ENCODE measurements at regions not wholly inside any gene's neighbourhood (a gene's known extent, or its start where the extent isn't known, plus 50 kb on each side); places are given as distances from the start of the nearest gene placed in this dataset.
"Not testable (repeated sequence)": the region's sequence is repeated elsewhere in the genome, so short reads cannot be mapped to it uniquely, and the experiment has no call there.

GRCh38 chr5:156201788-156202403, 125.1 kb upstream of the SGCD start:
- no peak for DNase-seq (ENCODE audit: low spot score)

GRCh38 chr5:156208271-156208670, 118.7 kb upstream of the SGCD start:
- DNase-seq (ENCODE audit: low spot score), result no peak

- DNase-seq (ENCODE audit: low spot score), result no peak
Measured at GRCh38 chr5:156218367-156219158, 108.4 kb upstream of the SGCD start.

- DNase-seq (ENCODE audit: low spot score), result no peak
Measured at GRCh38 chr5:156219483-156220005, 107.4 kb upstream of the SGCD start.

GRCh38 chr5:156221816-156222215, 105.1 kb upstream of the SGCD start:
- no peak for DNase-seq (ENCODE audit: low spot score)

GRCh38 chr5:156223547-156223946, 103.4 kb upstream of the SGCD start:
- no peak for DNase-seq (ENCODE audit: low spot score)

- not testable (repeated sequence) for DNase-seq (ENCODE audit: low spot score)
Measured at GRCh38 chr5:156226485-156226884, 100.5 kb upstream of the SGCD start.

GRCh38 chr5:156230887-156231286, 96.1 kb upstream of the SGCD start:
- no peak for DNase-seq (ENCODE audit: low spot score)

- no peak for DNase-seq (ENCODE audit: low spot score)
Measured at GRCh38 chr5:156232251-156232869, 94.6 kb upstream of the SGCD start.

GRCh38 chr5:156237361-156237760, 89.6 kb upstream of the SGCD start:
- no peak for DNase-seq (ENCODE audit: low spot score)

GRCh38 chr5:156239800-156240199, 87.2 kb upstream of the SGCD start:
- no peak for DNase-seq (ENCODE audit: low spot score)

GRCh38 chr5:156240414-156240813, 86.5 kb upstream of the SGCD start:
- DNase-seq (ENCODE audit: low spot score), result no peak

GRCh38 chr5:156241266-156241665, 85.7 kb upstream of the SGCD start:
- no peak for DNase-seq (ENCODE audit: low spot score)

GRCh38 chr5:156245895-156246294, 81.1 kb upstream of the SGCD start:
- no peak for DNase-seq (ENCODE audit: low spot score)

GRCh38 chr5:156251076-156251475, 75.9 kb upstream of the SGCD start:
- no peak for DNase-seq (ENCODE audit: low spot score)

- no peak for DNase-seq (ENCODE audit: low spot score)
Measured at GRCh38 chr5:156253130-156253529, 73.8 kb upstream of the SGCD start.

GRCh38 chr5:156254196-156254595, 72.8 kb upstream of the SGCD start:
- DNase-seq (ENCODE audit: low spot score), result no peak

GRCh38 chr5:156256642-156257041, 70.3 kb upstream of the SGCD start:
- DNase-seq (ENCODE audit: low spot score), result no peak

GRCh38 chr5:156258934-156259333, 68.0 kb upstream of the SGCD start:
- no peak for DNase-seq (ENCODE audit: low spot score)

GRCh38 chr5:156259618-156260017, 67.3 kb upstream of the SGCD start:
- DNase-seq (ENCODE audit: low spot score), result no peak

- DNase-seq (ENCODE audit: low spot score), result no peak
Measured at GRCh38 chr5:156261275-156261939, 65.6 kb upstream of the SGCD start.

GRCh38 chr5:156271569-156271968, 55.4 kb upstream of the SGCD start:
- no peak for DNase-seq (ENCODE audit: low spot score)

- DNase-seq (ENCODE audit: low spot score), result no peak
Measured at GRCh38 chr5:156272139-156272538, 54.8 kb upstream of the SGCD start.

Measured in CD4-positive, alpha-beta T cell treated with Interleukin-6 at 100 ng/mL for 8 hours (primary cell).